Tibial nerve (tissue), 3 donors: ENCODE measurements at regions not wholly inside any gene's neighbourhood (a gene's known extent, or its start where the extent isn't known, plus 50 kb on each side); places are given as distances from the start of the nearest gene placed in this dataset.

Experiments used
- POLR2A ChIP-seq, 2 donors: fragments of 450-650 bp; IDR thresholded peaks; one replicate each; pipeline ENCODE4 v1.6.1; 2017; ENCODE audit warnings: antibody characterized with exemption in 2 of 2, mild to moderate bottlenecking in 2 of 2, moderate library complexity in 2 of 2
- TF ChIP-seq, protein P1 (sequence below), 5 experiments: fragments of 200-600 bp in 3 of 5; fragments of 450-650 bp in 2 of 5; sonication (generic) in 3 of 5; IDR thresholded peaks; one replicate each; pipeline ENCODE4 v1.5.1; 2016 to 2019; ENCODE audit warnings: antibody characterized with exemption in 5 of 5, mild to moderate bottlenecking in 3 of 5, moderate library complexity in 2 of 5

DNA sequence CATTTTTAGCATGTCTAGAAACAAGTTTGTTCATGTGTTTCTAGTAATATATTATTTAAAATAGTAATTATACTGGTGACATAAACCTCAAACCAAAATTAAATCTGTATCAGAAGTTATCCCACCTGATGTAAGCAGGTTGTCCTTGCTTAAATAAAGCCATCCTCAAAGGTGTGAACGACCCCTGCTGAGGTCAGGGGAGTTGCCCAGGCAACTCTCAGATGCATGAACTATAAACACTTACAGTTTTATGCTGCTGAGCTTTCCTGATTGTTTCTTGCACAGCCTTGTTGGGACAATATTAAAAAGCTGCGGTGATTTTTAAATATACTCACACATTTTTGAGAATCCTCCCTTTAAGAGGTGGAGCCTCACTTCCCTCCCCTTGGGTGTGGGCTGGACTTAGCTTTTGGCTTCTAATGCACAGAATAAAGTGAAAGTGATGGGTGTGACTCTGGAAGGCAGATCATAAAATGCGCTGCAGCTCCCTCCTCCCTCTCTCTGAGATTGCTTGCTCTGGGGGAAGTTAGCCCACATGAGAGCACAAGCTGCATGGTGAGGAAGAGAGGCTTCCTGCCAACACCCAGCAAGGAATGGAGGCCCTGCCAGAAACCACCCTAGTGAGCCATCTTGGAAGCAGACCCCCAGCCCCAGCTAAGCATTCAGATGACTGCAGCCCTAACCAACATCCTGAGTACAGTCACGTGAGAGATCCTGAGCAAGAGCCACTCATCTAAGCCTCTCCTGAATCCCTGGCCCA, 152.7 kb downstream of the SKIDA1 start:
- TF ChIP-seq, protein P1, sequence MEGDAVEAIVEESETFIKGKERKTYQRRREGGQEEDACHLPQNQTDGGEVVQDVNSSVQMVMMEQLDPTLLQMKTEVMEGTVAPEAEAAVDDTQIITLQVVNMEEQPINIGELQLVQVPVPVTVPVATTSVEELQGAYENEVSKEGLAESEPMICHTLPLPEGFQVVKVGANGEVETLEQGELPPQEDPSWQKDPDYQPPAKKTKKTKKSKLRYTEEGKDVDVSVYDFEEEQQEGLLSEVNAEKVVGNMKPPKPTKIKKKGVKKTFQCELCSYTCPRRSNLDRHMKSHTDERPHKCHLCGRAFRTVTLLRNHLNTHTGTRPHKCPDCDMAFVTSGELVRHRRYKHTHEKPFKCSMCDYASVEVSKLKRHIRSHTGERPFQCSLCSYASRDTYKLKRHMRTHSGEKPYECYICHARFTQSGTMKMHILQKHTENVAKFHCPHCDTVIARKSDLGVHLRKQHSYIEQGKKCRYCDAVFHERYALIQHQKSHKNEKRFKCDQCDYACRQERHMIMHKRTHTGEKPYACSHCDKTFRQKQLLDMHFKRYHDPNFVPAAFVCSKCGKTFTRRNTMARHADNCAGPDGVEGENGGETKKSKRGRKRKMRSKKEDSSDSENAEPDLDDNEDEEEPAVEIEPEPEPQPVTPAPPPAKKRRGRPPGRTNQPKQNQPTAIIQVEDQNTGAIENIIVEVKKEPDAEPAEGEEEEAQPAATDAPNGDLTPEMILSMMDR (IDR thresholded peaks at IDR 0.05), result no peak
- TF ChIP-seq POLR2A (IDR thresholded peaks at IDR 0.05), result no peak
